ELR (cell line): ENCODE measurements at regions not wholly inside any gene's neighbourhood (a gene's known extent, or its start where the extent isn't known, plus 50 kb on each side); places are given as distances from the start of the nearest gene placed in this dataset.
A peak's percentile ranks its signal among the peaks of the same experiment; 100 is the strongest.

Experiments
- DNase-seq: peaks from one replicate; pipeline ENCODE4 v3.0.0-alpha.2; 2015; ENCODE audit warnings: low read depth

GRCh38 chr4:138561906-138562305 lies 319.8 kb upstream of the SLC7A11 start:
- no peak for DNase-seq

DNA sequence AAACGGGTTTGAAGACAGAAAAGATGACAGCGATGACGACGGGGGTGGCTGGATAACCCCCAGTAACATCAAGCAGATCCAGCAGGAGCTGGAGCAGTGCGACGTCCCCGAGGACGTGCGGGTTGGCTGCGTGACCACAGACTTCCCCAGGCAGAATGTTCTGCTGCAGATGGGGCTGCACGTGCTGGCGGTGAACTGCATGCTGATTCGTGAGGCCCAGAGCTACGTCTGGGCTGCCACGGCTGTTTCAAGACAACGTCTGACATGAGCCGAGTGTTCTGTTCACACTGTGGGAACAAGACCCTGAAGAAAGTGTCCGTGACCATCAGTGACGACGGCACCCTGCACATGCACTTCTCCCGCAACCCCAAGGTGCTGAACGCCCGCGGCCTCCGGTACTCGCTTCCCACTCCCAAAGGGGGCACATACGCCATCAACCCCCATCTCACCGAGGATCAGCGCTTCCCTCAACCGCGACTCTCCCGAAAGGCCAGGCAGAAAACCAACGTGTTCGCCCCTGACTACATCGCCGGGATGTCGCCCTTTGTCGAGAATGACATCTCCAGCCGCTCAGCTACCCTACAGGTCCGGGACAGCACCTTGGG lies 319.2 kb upstream of the SLC7A11 start:
- DNase-seq = no peak

GRCh38 chr4:138560448-138560847 lies 318.3 kb upstream of the SLC7A11 start:
- DNase-seq = no peak

GRCh38 chr4:138558886-138559285 lies 316.7 kb upstream of the SLC7A11 start:
- DNase-seq = no peak

DNA sequence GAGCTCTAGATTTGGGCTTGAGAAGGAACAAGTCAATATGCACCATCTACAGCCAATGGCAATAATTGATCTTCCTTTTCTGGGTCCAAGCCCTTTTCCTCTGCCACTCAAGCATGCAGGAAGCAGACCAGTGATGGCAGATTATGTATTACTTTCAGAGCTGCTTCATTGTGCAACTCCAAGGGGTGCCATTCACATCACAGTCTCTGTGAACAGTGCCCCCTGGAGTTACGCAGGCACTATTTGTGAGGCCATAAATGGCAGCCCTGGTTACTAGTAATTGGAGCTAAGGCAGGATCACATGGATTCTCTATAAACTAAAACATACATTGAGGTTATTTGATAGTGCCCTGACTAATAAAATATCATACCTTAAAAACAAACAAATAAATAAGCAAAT lies 313.4 kb upstream of the SLC7A11 start:
- DNase-seq = peak; percentile 22

- peak; percentile 7 for DNase-seq
These were observed 313.0 kb upstream of the SLC7A11 start for GRCh38 chr4:138555108-138555507.

- no peak for DNase-seq
These were observed 311.1 kb upstream of the SLC7A11 start for GRCh38 chr4:138553001-138553845.

DNA sequence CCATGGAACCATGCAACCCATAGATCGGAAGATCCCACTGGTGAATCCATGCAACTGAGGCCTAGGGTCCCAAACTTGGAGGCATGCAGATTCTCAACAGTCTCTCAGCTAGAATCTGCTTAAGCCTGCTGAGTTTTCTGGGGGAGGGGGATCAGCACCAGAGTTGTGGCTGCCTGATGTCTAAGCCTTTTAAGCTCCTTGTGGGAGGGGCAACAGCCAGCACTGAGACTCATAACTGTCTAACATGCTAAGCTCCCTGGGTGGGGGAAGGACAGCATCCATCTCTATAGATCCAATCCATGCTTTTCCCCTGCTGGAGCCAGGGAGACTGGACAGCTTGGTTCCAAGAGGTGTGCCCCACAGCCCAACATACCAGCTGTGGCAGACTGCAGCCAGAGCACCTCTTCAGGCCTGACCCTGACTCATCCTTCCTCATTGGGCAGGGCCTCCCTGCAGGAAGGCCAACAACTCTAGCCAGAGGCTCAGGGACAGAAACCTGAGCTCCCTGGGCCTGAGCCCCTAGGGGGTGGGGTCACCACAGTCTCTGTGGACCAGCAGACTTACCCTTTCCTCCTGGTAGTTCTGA lies 300.1 kb upstream of the SLC7A11 start:
- peak; percentile 49 for DNase-seq

- DNase-seq = peak; percentile 52
These were observed 298.1 kb upstream of the SLC7A11 start for GRCh38 chr4:138540056-138540800.

GRCh38 chr4:138538743-138539142 lies 296.6 kb upstream of the SLC7A11 start:
- DNase-seq = no peak

DNA sequence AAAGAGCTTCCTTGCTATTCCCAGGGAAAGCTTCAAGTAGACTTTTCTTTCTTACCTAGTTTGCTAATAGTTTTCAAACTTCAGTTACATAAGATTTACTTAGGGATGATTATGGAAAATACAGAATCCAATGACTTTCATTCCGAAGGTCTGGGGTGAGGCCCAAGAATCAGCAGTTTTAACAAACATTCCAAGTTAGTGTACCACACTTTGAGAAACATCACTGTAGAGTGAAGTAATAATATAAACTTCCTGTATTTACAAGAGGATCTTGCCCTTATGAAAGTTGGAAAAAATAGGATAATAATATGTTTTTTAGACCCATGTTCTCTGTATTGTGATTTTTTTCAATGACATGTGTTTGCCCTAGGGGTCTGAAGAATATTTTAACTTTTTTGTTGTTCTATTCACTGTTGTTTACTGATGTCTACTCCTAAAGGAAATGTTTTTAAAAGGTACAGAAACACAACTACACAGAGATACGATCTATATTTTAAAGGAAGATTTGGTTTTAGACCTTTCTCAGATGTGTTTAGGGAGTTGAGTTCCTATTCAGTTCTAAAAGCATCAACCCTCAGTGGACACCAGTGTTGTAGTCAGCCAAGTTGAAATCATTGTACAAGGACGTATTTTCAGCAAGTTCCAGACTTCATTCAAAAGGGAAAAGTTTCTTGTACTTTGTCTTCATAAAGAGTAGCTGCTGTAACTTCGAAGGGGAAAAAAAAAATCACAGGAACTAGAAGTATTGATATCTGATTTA lies 295.8 kb upstream of the SLC7A11 start:
- no peak for DNase-seq

DNA sequence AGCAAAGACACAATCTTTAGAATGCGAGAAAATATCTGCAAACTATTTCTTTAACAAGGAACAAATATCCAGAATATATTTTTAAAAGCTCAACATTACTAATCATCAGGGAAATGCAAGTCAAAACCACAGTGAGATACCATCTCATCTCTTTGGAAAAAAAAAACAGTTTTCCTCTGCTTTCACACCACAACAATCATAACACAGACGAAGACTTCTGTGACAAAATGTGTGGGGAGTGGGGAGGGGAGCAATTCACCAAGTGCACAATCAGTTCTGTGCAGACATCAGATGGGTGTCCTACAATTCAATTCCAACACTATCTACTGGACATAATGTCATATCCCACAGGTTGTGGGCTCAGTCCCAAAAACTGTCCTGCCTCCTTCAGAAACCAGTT lies 293.2 kb upstream of the SLC7A11 start:
- peak; percentile 10 for DNase-seq

GRCh38 chr4:138522366-138522765 lies 280.2 kb upstream of the SLC7A11 start:
- peak; percentile 42 for DNase-seq

DNA sequence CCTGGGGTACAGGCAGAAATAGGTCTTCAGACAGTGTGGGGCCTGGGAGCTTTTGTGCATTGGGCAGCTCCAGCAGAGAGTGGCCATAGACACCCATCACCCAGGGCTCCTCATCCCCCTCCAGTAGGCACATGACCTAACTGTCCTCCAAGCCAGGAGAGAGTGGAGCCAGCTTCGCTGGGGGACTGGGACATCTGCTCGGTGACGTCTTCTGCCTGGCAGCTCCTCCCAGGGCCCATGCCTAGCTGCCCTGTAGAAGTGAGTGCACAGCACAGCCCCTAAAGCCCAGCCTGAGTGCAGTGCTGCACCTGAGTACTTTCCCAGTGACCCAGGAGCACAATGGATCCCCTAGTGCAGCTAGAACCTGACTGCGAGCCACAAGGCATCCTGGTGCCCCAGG lies 279.7 kb upstream of the SLC7A11 start:
- no peak for DNase-seq

- DNase-seq = no peak
These were observed 277.3 kb upstream of the SLC7A11 start for GRCh38 chr4:138519436-138519835.

GRCh38 chr4:138513535-138513934 lies 271.4 kb upstream of the SLC7A11 start:
- DNase-seq = no peak

GRCh38 chr4:138512756-138513155 lies 270.6 kb upstream of the SLC7A11 start:
- no peak for DNase-seq

DNA sequence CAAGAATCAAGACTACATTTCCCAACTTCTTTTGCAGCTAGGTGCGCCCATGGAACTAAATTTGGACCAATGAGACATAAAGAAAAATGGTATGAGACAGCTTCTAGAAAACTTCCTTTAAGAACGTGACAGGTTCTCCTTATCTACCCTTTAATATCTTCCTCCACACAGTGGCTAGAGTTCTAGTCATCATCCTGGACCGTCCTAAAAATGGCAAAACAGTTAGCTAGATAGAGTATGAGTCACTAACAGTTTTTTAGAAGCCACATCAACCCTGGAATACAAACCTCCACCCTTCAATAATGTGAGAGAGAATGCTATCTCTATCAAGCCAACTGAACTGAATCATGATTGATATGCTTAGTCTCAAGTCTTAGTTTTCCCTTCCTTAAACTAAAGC lies 267.9 kb upstream of the SLC7A11 start:
- peak; percentile 46 for DNase-seq

DNA sequence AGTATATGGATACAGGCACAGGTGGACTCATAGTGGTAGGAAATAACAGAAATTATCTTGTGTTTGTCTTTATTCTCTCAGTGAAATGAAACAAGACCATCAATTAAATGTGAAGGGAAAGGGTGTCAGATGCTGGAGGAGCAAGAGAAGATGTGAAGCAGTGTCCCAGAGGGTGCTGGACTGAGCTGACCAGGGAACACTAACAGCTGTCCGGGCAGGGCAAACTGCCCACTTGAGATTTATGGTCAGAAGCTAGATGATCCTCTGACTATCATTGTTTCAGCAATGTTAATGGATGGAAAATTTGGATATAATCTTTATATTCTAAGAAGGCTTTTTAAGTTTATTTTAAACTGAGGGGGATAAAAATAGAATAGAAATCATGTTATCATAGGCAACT lies 267.2 kb upstream of the SLC7A11 start:
- DNase-seq = no peak

DNA sequence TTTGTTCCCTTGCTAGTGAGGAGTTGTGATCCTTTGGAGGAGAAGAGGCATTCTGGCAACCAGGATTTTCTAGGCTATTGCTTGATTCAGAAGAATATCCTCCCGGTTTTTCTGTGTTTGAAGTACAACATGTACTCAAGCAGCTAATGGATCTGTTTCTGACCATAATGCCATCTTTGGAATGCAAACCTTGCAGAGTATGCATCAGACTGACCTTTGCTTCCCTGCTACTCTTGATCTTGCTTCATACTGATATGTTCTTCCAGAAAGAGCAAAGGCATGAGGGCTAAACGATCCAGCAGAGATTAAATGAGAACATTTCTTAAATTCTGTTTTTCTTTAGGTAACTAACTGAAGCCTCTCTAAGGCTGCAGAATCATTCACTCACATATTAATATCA lies 265.4 kb upstream of the SLC7A11 start:
- DNase-seq = no peak

- no peak for DNase-seq
These were observed 259.5 kb upstream of the SLC7A11 start for GRCh38 chr4:138501614-138502013.

DNA sequence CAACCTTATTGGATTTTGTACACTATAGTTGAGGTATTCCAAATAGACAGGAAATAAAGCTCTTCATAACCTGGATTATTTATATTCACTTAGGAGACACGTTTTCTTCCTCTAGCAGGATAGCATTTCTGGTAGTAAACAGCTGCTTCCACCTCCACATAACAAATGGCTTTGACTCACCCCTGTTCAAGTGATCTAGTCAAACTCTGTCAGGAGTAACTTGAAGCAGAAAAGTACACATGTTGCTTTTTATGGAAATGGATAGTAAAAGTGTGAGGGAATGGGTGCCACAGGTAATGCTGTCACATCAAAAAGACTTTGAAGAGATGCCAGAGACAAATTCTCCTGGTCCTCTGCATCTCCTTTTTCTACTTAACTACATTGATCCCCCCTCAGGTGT lies 258.7 kb upstream of the SLC7A11 start:
- no peak for DNase-seq
